ENCODE measurements at regions not wholly inside any gene's neighbourhood (a gene's known extent, or its start where the extent isn't known, plus 50 kb on each side); places are given as distances from the start of the nearest gene placed in this dataset.

DNA sequence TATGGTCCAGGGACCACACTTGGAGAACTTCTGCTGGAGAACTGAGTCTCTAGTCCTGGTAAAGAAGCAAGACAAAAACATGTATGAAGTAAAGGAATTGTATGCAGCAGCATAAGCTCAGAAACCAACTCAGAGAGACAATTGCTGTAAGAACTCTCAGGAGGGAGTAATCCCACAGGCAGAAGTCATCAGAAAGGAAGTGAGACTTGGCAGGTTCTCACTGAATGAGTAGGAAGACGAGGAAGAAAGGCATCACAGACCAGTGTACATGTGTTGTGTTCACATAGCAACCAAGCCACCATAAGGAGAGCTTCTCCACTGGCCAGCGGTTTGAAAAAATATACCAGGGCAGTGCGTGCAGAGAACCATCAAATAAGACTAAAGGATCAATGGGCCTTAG, 57.9 kb upstream of the FST start:
- no peak for DNase-seq

DNA sequence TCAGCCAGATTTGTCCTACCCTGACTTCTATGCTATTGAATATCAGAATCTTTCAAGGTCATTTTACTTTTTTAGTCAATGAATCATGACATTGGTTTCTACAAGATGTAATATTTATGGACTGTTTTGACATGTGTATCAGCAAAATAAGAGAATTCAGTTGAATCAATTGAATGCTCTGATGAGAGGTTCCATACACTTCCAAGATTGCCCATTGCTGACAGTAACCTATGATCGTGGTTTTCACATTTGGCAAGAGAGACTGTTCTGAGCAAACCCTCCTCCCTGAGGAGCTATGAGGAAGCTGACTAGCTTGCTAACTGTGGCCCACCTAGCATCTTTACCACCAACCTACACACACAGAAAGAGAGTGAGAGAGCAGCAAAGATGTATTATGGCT, 56.7 kb upstream of the FST start:
- no peak for DNase-seq

DNA sequence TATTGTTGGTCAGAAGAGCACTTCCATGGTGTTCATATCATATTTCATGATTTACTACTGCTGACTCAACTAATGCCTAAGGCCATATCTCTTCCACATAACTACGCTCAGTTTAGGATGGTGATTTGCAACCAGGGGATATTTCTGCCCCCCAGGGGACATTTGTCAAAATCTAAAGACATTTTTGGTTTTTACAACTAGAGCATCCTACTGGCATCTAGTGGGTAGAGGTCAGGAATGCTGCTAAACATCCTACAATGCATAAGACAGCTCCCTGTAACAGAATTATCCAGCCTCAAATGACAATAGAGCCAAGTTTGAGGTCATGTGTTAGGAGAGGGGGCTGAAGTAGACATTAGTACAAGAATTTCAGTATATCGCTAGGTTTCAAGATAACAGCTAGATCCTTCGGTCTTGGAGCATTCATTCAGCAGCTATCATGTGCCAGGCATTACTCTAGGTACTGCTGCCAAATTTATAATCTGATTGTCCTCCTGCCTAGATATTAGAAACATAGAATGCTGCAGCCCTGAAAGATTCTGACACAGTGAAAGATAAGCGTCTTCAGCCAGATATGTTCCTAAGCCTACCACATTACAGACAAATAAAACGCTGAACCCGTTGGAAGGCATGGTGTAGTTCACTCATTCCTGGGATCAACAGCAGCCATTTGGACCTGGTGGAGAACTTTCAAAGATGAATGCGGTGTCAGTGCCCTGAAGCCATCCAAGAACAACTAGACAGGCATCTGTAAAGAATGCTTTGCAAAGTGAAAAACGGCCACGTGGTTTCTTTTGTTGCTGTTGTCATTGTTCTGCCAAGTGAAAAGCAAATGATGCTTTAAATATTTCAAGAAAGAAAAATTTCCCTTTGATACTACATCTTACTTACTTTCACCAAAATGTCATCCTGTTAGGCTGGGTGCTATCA, 55.5 kb upstream of the FST start:
- DNase-seq = no peak

DNA sequence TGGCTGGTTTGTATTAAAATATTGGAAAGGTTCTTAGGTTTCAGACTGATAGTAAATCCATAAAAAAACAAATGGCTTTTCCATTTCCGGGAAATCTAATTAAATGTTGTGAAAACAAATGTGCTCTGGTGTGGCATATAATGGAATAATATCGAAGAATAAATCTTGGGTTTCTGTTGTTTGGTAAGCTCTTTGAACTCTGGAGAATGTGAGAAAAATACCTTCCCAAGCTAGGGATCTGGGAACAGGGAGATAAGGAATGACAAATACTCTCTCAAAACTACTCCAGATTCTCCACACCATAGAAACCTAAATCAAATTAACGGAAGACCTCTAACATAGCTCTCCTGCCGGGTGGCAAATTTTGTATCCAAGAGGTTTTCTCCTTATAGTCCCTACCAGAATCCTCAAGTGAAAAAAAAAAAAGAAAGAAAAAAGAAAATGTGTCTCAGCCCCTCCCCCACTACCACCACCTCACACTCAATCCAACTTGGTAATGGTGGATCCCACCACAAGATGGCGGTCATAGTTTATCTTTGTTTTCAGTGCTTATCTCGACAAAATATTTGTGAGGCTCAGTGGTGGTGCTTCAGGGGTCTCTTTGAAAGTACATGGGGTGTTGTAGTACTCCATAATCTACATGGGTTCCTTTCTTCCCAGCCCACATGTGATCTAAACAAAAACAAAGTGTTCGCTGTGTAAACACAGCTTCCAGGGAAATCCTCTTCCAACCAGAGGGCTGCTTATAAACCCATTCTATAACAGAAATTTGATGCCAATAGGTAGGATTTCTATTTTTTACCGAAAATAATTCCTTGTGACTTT, 54.5 kb upstream of the FST start:
- peak; percentile 4 for DNase-seq

DNA sequence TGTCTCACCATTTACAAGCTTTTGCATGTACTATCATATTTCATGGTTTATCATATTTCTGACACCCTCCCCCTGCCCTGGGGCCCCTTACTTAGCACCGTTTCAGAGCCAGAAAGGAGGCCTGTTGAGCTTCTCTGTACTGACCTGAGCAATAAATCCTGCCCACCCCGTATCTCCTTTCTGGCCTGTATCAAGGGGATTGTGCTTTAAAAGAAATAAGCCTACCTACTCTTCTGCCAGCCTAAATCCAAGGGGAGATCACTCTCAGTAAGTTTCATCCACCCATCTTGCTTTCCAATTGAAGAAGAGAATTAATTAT, 54.0 kb upstream of the FST start:
- DNase-seq = no peak

DNA sequence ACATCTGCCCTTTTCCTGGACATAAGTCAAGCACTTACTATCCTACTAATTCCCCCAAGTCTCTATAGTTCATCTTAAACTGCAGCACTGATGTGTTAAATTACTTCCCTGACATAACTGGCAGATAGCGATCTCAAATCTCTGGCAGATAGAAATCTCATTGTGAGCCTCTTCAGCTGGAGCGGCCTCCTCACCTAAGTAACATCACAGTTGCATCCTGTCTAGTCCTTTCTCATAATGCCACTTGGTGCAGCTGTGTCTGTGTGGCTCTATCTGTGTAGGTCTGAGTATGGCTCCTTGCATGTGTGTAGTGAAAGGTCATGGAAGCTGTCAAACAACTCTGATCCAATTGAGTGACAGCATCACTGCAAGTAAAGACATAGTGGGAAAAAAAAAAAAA, 53.6 kb upstream of the FST start:
- no peak for DNase-seq

DNA sequence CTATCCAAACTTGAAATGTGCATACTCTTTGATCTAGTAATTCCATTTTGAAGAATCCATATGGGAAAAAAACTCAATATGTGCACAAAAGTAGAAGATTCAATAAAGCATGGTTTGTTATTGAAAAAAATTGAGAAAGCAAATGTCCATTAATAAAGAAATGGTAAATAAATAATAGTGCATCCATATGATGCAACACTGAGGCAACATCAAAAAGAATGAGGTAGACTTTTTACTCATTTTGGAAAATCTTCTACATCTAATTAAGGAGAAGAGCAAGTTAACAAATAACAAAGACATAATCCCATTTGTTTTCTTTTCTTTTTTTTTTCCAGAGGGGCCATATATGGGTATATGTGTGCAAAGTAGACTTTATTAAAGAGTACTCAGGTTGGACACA, 52.5 kb upstream of the FST start:
- no peak for DNase-seq

DNA sequence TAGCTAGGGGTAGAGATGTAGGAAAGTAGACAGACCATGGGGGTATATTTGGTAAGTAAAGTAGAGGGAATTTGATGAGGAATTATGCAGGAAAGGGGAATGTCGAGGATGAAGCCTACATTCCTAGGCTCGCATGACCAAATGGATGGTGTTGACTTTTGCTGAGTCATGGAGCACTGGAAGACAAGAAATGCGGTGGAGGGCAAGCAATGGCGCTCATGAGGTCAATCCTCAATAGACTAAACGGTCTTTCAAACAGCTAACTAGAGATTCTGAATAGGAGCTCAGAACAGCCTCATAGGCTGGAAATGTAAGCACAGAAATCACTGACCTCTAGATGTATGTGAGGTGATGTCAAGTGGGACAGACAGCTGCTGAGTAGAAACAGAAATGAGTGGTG, 50.7 kb upstream of the FST start:
- no peak for DNase-seq

DNA sequence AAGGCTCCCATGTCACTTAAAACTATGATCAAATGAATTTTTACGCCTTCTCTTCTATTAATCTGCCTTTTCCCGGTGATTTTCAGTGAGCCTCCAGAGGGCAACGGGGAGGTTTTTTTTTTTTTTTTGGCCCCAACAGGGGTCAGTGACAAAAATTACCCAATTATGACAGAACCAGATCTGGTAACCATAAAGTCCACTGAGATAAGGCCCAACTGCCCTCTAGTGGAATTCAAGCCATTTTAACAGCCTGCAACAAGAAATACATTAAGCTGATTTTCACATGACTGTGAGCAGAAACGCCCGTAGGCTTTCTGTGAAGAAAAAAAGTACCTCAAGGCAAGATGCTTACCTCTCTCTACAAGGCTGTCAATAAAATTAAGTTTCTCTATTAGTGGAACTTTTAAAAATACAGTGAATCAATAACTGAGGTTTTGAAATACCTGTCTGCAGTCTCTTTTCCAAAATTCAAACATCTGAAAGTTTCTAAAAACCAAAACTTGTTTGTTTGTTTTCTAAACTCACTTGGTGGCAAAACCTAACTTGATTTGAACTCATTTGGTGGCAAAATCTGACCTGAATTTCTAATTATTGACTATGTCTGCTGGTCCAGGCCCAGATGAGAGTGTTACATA, 49.7 kb upstream of the FST start:
- no peak for DNase-seq

Data from NCI-H2029 (cell line).